ENCODE measurements at regions not wholly inside any gene's neighbourhood (a gene's known extent, or its start where the extent isn't known, plus 50 kb on each side); places are given as distances from the start of the nearest gene placed in this dataset.

DNA sequence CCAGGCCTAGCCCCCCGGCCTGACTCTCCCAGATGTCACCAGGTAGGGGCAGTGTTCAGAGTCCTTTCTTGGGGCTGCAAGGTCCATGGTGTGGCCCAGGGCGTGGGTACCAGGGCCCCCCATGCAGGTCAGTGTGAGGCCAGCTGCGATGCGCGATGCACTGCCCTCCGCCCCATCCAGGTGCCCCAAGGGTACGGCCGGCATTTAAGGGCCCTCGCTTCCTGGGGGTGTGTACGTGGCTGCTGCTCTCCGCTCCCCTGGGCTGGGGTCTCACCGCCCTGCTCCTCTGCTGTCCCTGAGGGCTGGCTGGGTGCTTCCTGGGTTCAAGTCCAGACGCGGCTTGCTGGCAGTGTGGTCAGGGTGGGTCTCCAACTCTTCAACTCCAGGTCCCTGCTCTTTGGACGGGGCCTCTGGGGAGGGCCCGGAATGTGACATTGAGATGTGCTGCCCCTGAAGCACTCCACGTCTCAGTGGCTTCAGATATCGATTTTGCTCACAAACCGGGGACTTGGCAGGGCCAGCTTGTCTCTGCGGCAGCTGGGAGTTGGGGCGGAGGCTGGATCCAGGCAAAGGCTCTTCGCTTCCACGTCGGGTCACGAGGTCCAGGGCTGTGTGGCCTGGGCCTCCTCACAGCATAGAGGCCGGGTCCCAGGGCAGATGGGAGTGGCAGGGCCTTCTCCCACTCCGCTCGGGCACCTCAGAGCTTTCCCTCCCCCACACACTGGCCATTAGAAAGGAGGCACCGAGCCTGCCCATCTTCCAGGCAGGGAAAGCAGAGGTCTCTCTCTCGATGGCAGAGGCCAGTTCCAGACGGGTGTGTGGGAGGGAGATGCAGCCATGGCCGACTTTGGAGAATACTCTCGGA is 93.2 kb downstream of the UNCX start:
- no peak for ATAC-seq
- no peak for TF ChIP-seq ARNTL (CRISPR knock-in tag; IDR thresholded peaks at IDR 0.05; ENCODE audit: borderline replicate concordance, low read depth)
- no peak for TF ChIP-seq RARB (CRISPR knock-in tag; IDR thresholded peaks at IDR 0.05)
- no peak for TF ChIP-seq TOX (CRISPR knock-in tag; IDR thresholded peaks at IDR 0.05; ENCODE audit: borderline replicate concordance)
- TF ChIP-seq ZNF8 (CRISPR knock-in tag; IDR thresholded peaks at IDR 0.05), result no peak
- no peak for TF ChIP-seq TCF4 (CRISPR knock-in tag; IDR thresholded peaks at IDR 0.05; ENCODE audit: borderline replicate concordance)
- no peak for TF ChIP-seq PPARA (CRISPR knock-in tag; IDR thresholded peaks at IDR 0.05; ENCODE audit: borderline replicate concordance)
- TF ChIP-seq TSHZ2 (CRISPR knock-in tag; IDR thresholded peaks at IDR 0.05), result no peak
- TF ChIP-seq SNAI2 (CRISPR knock-in tag; IDR thresholded peaks at IDR 0.05), result no peak

DNA sequence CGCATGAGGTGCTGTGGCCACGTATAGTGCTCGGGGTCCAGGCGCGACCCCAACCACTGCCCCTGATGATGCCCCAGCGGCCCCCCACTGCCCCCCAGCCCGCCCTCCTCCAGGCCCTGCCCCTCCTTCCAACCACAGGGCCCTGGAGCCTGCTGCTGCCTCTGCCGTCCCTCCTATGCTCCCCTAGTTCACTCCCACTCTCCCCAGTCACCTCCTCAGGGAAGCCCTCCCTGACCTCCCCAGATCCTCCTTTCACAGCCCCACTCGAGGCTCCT is 93.8 kb downstream of the UNCX start:
- TF ChIP-seq, protein P1, sequence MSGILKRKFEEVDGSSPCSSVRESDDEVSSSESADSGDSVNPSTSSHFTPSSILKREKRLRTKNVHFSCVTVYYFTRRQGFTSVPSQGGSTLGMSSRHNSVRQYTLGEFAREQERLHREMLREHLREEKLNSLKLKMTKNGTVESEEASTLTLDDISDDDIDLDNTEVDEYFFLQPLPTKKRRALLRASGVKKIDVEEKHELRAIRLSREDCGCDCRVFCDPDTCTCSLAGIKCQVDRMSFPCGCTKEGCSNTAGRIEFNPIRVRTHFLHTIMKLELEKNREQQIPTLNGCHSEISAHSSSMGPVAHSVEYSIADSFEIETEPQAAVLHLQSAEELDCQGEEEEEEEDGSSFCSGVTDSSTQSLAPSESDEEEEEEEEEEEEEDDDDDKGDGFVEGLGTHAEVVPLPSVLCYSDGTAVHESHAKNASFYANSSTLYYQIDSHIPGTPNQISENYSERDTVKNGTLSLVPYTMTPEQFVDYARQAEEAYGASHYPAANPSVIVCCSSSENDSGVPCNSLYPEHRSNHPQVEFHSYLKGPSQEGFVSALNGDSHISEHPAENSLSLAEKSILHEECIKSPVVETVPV (CRISPR knock-in tag; IDR thresholded peaks at IDR 0.05), result no peak
- TF ChIP-seq GLIS3 (CRISPR knock-in tag; IDR thresholded peaks at IDR 0.05), result no peak
- ATAC-seq, result no peak

- no peak for ATAC-seq
These were observed 96.6 kb downstream of the UNCX start for GRCh38 chr7:1329261-1329660.

GRCh38 chr7:1329966-1330800 is 97.5 kb downstream of the UNCX start:
- peak; percentile 18; the same call in 2 of the 3 replicates for ATAC-seq
- no peak for TF ChIP-seq ZNF8 (CRISPR knock-in tag; IDR thresholded peaks at IDR 0.05)
- TF ChIP-seq POU6F1 (CRISPR knock-in tag; IDR thresholded peaks at IDR 0.05; ENCODE audit: borderline replicate concordance, low read depth), result no peak
- TF ChIP-seq OSR1 (CRISPR knock-in tag; IDR thresholded peaks at IDR 0.05), result no peak
- no peak for TF ChIP-seq ZFP3 (CRISPR knock-in tag; IDR thresholded peaks at IDR 0.05)
- TF ChIP-seq, protein P1 (CRISPR knock-in tag; IDR thresholded peaks at IDR 0.05), result no peak
- TF ChIP-seq, protein P2, sequence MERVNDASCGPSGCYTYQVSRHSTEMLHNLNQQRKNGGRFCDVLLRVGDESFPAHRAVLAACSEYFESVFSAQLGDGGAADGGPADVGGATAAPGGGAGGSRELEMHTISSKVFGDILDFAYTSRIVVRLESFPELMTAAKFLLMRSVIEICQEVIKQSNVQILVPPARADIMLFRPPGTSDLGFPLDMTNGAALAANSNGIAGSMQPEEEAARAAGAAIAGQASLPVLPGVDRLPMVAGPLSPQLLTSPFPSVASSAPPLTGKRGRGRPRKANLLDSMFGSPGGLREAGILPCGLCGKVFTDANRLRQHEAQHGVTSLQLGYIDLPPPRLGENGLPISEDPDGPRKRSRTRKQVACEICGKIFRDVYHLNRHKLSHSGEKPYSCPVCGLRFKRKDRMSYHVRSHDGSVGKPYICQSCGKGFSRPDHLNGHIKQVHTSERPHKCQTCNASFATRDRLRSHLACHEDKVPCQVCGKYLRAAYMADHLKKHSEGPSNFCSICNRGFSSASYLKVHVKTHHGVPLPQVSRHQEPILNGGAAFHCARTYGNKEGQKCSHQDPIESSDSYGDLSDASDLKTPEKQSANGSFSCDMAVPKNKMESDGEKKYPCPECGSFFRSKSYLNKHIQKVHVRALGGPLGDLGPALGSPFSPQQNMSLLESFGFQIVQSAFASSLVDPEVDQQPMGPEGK (CRISPR knock-in tag; IDR thresholded peaks at IDR 0.05; ENCODE audit: borderline replicate concordance), result no peak
- TF ChIP-seq ZFP30 (CRISPR knock-in tag; IDR thresholded peaks at IDR 0.05), result no peak
- TF ChIP-seq CSDC2 (CRISPR knock-in tag; IDR thresholded peaks at IDR 0.05), result no peak
- TF ChIP-seq, protein P3, sequence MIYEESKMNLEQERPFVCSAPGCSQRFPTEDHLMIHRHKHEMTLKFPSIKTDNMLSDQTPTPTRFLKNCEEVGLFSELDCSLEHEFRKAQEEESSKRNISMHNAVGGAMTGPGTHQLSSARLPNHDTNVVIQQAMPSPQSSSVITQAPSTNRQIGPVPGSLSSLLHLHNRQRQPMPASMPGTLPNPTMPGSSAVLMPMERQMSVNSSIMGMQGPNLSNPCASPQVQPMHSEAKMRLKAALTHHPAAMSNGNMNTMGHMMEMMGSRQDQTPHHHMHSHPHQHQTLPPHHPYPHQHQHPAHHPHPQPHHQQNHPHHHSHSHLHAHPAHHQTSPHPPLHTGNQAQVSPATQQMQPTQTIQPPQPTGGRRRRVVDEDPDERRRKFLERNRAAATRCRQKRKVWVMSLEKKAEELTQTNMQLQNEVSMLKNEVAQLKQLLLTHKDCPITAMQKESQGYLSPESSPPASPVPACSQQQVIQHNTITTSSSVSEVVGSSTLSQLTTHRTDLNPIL (CRISPR knock-in tag; IDR thresholded peaks at IDR 0.05; ENCODE audit: low read depth), result no peak
- TF ChIP-seq TCF4 (CRISPR knock-in tag; IDR thresholded peaks at IDR 0.05; ENCODE audit: borderline replicate concordance), result no peak
- no peak for TF ChIP-seq ESRRG (CRISPR knock-in tag; IDR thresholded peaks at IDR 0.05)
- TF ChIP-seq BACH2 (CRISPR knock-in tag; IDR thresholded peaks at IDR 0.05; ENCODE audit: borderline replicate concordance), result no peak

More at GRCh38 chr7:1329261-1329660, 96.6 kb downstream of the UNCX start:
- no peak for TF ChIP-seq ZNF70 (CRISPR knock-in tag; IDR thresholded peaks at IDR 0.05)
- no peak for TF ChIP-seq SNAI2 (CRISPR knock-in tag; IDR thresholded peaks at IDR 0.05)
- TF ChIP-seq BACH2 (CRISPR knock-in tag; IDR thresholded peaks at IDR 0.05; ENCODE audit: borderline replicate concordance), result no peak
- no peak for TF ChIP-seq ISL1 (CRISPR knock-in tag; IDR thresholded peaks at IDR 0.05)
- no peak for TF ChIP-seq ZNF565 (CRISPR knock-in tag; conservative IDR thresholded peaks at IDR 0.05; ENCODE audit: low read depth)
- TF ChIP-seq, protein P3 (CRISPR knock-in tag; IDR thresholded peaks at IDR 0.05; ENCODE audit: low read depth), result no peak
- TF ChIP-seq OSR1 (CRISPR knock-in tag; IDR thresholded peaks at IDR 0.05), result no peak

Measured in SK-N-SH treated with all-trans-retinoic acid at 6 μM for 48 hours (cell line).